ENCODE measurements at regions not wholly inside any gene's neighbourhood (a gene's known extent, or its start where the extent isn't known, plus 50 kb on each side); places are given as distances from the start of the nearest gene placed in this dataset.

DNA sequence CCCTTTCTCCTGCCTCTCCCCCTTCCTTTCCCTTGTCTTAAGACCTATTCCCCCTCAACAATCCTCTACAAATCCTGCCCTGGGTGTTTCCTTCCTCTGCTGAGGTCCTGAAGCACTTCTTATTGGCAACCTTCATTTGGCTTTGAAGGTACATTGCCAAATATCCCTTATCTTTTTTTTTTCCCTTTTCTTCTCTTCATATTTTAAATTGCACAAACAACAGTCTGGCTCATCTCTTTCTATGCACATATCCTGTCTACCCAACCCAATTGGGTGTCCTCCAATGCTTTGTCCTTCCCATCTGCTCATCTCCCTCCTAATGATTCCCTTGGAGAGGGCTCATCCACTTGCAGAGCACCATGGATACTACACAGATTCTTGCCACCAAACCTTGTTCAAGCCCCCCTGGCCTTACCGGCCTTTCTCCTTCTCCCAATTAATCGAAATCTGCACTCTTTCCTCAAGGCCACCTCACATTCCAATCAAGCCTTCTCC lies 537.9 kb upstream of the JARID2 start:
- TF ChIP-seq SIN3A (IDR thresholded peaks at IDR 0.05; ENCODE audit: borderline replicate concordance, low read depth, low read length) (no peak), POLR2AphosphoS5 (IDR thresholded peaks at IDR 0.05; ENCODE audit: low read depth, low read length) (no peak), ELF1 (IDR thresholded peaks at IDR 0.05) (no peak), TAF1 (IDR thresholded peaks at IDR 0.05; ENCODE audit: borderline replicate concordance, low read depth, low read length) (no peak), NFIC (IDR thresholded peaks at IDR 0.05; ENCODE audit: borderline replicate concordance) (no peak), RAD21 (IDR thresholded peaks at IDR 0.05; ENCODE audit: low read length) (no peak), EZH2phosphoT487 (IDR thresholded peaks at IDR 0.05; ENCODE audit: borderline replicate concordance, low read depth) (no peak), GABPA (IDR thresholded peaks at IDR 0.05; ENCODE audit: low read depth) (no peak), EP300 (IDR thresholded peaks at IDR 0.05; ENCODE audit: borderline replicate concordance in 1 of 2, low read depth in 1 of 2, low read length in 1 of 2) (no peak), MXI1 (IDR thresholded peaks at IDR 0.05; ENCODE audit: low read depth, low read length) (no peak), FOSL2 (IDR thresholded peaks at IDR 0.05; ENCODE audit: borderline replicate concordance, low read depth) (no peak)
- TF ChIP-seq, protein P1, sequence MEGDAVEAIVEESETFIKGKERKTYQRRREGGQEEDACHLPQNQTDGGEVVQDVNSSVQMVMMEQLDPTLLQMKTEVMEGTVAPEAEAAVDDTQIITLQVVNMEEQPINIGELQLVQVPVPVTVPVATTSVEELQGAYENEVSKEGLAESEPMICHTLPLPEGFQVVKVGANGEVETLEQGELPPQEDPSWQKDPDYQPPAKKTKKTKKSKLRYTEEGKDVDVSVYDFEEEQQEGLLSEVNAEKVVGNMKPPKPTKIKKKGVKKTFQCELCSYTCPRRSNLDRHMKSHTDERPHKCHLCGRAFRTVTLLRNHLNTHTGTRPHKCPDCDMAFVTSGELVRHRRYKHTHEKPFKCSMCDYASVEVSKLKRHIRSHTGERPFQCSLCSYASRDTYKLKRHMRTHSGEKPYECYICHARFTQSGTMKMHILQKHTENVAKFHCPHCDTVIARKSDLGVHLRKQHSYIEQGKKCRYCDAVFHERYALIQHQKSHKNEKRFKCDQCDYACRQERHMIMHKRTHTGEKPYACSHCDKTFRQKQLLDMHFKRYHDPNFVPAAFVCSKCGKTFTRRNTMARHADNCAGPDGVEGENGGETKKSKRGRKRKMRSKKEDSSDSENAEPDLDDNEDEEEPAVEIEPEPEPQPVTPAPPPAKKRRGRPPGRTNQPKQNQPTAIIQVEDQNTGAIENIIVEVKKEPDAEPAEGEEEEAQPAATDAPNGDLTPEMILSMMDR (IDR thresholded peaks at IDR 0.05), result no peak
- TF ChIP-seq, protein P2, sequence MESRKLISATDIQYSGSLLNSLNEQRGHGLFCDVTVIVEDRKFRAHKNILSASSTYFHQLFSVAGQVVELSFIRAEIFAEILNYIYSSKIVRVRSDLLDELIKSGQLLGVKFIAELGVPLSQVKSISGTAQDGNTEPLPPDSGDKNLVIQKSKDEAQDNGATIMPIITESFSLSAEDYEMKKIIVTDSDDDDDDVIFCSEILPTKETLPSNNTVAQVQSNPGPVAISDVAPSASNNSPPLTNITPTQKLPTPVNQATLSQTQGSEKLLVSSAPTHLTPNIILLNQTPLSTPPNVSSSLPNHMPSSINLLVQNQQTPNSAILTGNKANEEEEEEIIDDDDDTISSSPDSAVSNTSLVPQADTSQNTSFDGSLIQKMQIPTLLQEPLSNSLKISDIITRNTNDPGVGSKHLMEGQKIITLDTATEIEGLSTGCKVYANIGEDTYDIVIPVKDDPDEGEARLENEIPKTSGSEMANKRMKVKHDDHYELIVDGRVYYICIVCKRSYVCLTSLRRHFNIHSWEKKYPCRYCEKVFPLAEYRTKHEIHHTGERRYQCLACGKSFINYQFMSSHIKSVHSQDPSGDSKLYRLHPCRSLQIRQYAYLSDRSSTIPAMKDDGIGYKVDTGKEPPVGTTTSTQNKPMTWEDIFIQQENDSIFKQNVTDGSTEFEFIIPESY (IDR thresholded peaks at IDR 0.05; ENCODE audit: borderline replicate concordance, low read depth), result no peak

All from SK-N-SH (cell line).